SKM-1 treated with dmso at 0.1 percent for 144 hours (cell line): ENCODE measurements at regions not wholly inside any gene's neighbourhood (a gene's known extent, or its start where the extent isn't known, plus 50 kb on each side); places are given as distances from the start of the nearest gene placed in this dataset.
"Not testable (repeated sequence)": the region's sequence is repeated elsewhere in the genome, so short reads cannot be mapped to it uniquely, and the experiment has no call there.

Experiments used
- DNase-seq: peaks from one replicate; lab custom pipeline; 2025; ENCODE audit not compliant: unreplicated experiment; lab: John Stamatoyannopoulos, UW

DNA sequence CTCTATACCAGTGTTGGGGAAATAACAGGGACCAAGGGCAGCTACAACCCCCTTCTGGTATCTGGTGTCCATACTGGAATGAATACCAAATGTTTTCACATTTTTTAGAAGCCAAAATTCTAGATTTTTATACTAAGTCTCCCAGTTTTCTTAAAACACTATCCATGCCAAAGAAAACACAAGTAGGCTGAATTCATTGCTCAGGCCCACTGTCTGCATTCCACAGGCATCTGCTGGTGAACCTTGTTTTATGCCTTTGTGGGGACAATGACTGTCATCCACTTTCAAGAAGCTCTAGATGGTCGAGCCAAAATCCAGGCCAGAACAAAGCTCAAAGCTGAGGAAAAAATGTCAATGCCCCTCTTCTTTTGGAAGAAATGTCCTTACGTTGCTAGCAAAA, 213.4 kb upstream of the RASGEF1B start:
- DNase-seq, result no peak

DNA sequence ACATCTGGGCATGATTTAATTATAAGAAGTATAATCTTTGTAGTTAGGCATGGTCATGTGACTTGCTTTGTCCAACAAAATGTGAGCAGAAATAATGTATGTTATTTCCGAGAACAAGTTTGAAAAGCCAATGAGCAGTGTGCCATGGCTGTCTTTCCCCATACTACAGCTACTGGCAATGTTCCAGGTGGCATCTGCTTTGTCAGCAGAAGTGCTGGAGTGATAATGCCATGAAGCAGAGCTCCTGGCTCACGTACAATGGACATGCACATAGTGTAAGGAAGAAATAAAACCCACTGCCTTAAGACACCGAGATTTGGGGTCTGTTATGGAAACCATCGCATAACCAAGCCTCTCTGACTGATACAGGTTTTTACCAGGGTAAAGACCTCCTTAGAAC, 212.6 kb upstream of the RASGEF1B start:
- DNase-seq, result no peak

DNA sequence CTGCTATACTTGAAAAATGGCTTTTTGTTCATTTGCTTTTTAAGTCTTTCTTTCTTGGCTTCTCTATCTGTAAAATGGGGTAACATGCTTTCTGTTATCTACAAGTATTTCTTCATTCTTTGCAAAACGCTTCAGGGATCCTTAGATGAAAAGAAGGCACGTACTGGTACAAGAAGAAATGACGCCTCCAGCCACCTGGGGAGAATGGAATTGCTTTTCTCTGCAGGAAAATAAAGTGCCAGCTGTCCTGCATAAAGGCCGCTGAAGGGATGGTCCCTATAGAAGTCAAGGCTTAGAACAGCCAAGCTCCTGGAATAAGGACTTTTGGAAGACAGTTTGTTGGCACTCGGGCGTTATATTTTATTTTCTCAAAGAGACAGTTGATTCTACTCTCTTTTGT, 210.8 kb upstream of the RASGEF1B start:
- DNase-seq, result no peak

DNA sequence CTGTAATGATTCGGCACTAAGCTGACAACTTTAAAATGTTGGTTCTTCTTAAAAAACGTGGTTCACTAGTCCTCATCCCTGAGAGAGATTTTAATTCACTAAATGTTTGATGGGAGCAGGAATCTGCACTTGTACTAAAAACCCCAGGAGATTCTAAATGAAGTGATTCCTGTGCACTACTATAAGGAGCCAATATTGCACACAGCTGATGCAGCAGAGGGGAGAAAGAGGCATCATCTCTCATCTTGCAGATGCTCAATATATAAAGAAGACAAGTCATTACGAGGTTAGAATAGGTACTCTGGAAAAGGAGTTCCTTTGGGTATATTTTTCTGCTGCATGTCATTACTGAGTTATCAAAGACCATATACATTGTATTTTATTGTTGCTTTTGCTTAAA, 207.6 kb upstream of the RASGEF1B start:
- no peak for DNase-seq

DNA sequence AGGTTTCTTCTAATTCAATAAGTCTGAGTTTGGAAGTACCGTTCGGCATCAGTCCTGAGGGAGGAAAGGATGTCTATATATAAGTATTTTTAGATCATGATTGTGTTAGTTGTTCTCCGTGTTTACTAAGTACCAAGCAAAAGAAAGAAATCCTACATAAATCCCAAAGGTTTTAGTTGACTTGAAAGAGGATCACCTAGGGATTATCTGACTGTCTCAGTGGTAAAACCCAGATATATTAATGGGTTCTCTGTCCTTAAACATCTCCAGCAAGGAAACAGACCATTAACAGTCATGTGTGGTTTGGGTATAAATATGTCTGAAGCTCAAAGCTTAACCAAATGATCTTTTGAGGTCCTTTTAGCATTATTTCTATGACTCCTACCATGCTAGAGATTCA, 207.1 kb upstream of the RASGEF1B start:
- DNase-seq, result no peak

DNA sequence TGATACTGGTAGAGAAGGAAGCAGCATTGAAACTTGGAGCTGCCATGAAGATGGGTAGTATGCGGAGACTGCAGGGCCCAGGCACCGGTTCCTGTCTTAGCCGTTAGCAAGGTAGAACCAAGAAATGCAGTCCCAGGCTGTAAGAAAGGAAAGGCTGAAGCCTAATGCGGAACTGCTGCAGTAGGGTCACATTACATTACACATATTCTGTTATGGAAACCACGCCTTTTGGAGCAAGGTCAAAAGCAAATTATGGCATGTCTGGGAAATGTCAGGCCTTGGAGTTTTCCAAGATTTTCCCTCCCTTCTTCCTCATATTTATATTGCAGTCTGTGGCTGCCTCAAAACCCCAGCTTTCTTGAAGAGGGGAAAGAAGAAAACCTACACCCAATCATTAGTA, 204.8 kb upstream of the RASGEF1B start:
- no peak for DNase-seq

DNA sequence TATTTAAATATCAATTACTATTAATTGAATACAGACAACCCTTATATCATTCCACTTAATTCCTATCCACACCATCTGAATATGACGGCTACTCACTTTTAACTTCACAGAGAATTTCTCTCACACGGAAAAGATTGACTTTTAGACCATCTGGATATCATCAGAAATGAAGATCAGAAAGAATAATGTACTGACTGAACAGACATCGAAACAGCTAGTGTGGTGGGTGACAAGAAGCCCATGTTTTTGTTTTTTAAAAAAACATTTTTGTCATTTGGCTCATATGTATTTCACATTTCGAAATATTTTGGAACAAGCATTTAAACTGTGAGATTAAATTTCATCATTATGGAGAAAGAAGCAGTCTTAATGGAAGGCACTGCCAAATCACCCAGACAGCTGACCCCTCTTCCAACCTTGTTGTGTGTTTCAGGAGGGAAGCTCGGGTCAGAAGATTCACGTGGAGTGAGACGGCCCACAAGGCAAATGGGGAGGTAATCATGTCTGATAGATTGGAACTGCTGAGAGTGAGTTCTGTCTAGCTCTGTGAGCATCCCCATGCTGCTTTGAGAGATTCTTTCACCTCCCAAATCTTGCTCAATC, 204.2 kb upstream of the RASGEF1B start:
- DNase-seq, result no peak

DNA sequence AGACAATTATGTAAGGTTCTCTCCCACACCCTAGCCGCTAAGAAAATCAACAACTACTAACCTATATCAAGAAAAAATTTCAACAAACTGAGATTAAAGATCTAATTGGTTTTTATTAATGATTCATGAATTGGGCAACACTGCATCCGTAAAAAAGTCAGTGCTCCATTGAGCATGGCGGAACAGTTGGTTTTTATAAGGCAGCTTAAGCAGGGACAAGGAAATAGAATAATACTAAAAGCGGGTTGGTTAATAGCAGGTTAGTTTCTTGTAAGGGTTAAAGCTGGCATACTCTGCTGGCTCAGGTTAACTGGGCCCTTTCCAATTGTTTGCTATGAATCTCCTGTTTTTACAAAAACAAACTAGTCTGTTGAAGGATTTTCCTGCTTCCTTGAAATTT, 202.3 kb upstream of the RASGEF1B start:
- DNase-seq, result no peak

DNA sequence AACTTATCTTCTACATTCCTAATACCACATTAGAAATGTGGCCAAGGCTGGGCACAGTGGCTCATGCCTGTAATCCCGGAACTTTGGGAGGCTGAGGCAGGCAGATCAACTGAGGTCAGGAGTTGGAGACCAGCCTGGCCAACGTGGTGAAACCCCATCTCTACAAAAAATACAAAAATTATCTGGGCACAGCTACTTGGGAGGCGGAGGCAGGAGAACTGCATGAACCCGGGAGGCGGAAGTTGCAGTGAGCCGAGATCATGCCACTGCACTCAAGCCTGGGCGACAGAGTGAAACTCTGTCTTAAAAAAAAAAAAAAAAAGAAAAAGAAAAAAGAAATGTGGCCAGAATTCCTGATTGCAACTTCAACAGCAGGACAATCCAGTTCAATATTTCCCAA, 196.6 kb upstream of the RASGEF1B start:
- DNase-seq, result not testable (repeated sequence)

DNA sequence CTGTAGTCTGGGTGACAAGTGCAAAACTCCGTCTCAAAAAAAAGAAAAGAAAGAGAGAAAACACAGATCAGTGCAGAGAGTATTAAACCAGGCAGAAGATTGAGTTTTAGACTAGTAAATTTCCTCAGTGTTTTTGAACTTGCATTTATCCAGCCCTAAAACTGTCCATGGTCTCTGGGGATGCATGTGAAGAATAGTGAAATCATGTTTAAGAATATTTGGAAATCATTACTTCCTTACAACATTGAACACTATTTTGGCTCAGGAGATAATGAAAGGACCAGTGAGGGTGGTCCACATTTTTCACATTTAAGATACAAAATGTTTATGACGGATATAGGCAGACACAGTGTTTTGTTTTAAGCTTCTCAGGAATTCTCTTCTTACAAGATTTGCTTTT, 195.8 kb upstream of the RASGEF1B start:
- no peak for DNase-seq

DNA sequence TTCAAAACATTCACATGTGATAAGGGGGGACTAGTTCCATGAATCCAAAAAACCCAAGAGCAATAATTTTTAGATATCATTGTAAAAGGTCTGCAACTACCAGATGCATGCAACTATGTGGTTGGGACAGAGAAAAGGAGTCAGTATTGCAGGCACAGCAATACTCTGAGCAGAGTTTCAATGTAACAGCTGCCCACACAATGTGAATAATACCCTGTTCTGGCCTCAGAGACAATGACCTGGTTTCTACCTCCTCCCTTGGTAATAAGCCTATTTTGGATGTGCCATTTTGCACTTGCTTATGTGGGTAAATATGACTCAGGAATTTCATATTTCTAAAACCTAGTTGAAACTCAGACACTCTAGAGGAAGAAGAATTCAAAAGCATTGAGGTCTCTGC, 194.8 kb upstream of the RASGEF1B start:
- DNase-seq, result no peak

DNA sequence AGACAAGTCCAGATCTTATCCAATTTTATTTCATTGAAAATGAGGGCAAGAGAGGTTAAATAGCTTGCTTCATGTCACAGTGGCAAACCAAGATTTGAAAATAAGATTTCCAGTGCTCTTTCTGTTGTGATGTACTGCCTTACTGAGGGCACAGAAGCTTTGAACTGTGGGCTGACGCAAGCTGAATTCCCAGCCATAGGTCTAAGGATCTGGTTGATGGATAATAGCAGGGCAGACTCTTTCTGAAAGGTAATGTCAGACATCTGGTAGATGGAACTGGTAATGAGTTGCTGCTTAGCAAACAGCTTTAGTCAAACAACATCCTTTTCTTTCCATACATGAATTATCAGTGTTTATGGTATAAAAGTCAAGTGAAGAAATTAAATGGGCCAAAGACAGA, 193.9 kb upstream of the RASGEF1B start:
- no peak for DNase-seq

DNA sequence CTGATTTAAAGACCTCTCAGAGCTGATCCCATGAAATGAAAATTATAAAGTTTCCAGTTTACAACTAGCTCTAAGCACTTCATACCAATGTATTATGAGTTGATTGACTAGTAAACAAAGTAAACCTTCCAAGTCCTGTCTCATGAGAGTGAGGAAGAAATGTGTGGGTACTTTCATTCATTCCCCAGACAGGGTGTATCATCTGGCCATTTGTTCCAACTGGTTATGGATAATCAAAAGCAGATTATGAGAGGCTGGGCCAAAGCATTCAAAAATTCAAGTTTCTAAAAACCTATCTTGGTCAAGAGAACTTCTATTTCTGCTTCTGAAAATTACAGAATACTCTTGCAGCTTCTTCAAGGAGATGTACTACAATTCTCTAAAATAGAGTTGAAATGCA, 193.3 kb upstream of the RASGEF1B start:
- DNase-seq, result no peak

DNA sequence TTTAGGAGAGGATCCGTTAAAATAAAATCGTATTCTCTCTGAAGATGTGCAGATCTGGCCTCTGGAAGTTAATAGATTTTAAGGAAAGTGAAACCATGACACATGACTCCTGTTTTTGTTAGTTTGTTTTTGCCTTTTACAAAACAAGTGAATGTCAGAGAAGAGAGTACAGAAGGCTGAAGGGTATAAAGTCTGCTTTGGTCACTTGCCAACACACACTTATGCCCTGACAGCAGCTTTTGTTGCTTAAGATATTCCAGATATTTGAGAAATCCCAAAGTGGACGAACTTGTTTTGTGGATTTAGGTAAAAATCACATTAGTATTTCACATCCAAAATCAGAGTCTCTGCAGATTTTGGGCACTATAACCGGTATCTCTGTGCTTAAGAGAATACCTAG, 192.4 kb upstream of the RASGEF1B start:
- no peak for DNase-seq

DNA sequence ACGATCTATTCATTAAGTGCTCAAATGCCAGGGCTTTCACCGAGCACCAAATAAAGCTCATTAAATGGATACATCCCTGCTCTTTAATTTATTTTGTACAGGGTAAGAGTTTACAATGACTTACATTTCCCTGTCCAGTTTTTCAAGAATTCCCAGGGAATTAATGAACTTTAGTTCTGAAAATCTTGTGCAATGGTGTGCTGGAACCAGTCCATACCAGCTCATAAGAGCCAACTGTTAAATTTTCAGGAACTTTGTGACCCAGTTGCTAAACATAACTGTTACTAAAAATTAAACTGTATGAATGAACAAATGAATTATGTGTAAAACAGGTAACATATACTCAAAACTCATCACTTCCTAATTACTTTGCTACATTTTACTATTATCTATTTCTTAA, 191.7 kb upstream of the RASGEF1B start:
- DNase-seq, result no peak

DNA sequence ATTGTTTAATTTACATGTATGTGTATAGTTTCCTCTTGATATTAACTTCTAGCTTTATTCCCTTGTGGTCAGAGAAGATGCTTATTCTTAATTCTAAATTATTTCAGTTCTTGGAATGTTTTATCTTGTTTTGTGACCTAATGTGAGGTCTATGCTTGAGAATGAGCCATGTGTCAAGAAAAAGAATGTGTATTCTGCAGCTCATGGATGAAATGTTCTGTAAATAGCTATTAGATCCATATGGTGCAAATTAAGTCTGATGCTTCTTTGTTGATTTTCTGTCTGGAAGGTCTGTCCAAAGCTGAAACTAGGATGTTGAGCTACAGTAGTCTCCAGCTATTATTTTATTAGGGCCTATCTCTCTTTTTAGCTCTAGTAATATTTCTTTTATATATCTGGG, 187.3 kb upstream of the RASGEF1B start:
- no peak for DNase-seq

DNA sequence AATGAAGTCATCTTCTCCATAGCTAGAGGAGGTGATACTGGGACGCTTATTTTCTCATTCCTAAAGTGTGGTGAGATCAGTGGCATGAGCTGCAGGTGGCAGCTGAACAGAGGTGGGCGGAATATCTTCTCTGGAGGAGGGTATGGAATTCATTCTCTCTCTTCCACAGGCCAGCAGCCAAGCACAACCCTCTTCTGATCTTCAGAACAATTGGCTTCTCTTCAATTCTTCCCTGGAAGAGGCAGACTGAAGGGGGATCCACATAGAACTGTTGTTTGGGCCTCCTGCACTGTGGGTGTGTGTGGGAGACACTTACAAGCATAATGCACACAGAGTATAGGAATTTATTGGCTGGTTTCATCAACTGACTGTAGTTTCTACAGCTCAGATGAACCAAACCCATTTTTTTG, 180.4 kb upstream of the RASGEF1B start:
- no peak for DNase-seq

DNA sequence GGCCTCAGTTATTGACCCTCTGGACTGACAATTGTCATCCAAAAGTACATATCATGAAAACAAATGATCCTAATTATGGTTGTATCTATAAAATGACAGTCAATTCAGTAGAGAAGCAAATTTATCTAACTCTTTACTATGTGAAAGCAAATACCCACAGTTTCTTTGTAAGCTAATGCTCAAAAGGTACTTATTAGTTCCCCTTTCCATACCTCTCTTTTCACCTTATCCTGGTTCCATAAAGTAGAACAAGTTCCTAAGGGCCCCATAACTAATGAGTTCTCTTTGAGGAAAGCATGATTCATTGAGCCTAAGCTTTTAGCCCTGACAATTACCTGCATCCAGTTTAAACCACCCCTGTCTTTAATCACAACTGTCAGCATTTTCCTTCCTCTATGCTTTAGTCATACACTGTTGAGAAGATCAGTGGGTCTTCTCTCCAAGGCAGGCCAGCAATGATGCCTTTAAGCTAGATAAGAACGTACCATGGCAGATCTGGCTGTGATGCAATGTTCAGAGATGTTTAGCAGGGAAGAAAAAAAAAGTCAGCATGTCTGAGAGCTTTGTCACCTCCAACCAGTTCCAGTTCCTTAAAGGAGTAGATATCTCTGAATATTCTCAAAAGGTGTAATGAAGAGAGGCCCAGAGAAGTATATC, 179.7 kb upstream of the RASGEF1B start:
- no peak for DNase-seq

DNA sequence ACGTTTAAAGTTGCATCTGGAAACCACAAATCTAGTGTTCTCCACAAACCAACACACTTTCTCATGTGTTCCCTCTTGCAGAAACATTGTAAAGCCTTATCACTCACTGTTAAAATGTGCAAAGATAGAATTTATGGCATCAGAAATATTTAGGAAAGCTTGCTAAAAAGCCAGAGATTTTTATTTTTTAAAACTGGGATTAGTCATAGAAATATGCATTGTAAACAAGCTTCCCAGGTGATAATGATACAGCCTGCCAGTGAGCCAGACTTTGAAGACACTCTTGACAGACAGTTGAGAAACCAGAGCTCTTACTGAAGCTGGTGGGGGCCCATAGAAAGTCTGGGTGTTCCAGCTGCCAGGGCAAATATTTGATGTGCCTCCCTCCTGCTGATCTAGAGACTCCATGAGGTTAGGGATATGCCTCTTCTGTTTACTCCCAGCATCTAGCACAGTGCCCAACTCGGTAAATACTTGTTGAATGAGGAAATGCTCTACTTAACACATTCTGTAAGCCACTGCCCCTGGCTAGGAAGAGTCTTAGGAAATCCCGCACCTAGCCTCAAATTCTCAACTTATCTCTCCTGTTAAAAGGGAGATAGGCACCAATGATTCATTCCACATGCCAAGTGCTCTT, 179.0 kb upstream of the RASGEF1B start:
- DNase-seq, result no peak

DNA sequence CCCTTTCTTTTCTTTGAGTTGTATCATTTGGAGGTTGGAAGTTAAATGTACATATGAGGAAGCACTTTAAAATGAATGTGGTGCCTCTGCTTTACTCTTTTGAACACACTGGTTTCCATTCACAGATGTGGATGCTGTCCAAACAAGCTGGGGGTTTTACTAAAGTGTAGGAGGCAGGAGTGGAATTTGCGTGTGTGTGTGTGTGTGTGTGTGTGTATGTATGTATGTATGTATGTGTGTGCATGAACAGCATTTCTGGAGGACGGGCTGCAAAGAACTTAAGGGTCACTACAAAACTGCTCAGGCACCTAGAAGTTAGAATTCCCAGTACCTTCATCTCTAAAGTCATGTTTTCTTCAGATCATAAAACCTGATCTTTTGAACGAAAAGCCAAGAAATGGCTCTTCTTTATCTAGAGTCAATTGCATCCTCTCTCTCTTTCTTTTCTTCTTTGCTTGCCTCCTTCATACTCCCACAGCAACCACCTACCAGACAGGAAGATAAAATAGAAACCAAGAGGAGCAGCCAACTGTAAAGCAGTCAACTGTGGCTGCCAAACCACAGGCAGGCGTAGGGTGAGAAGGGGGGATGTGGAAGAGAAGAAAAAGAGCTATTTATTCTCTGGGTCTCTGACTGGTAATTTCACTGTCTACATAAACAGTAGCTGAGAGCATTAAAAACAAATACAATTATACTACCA, 177.0 kb upstream of the RASGEF1B start:
- DNase-seq, result no peak

DNA sequence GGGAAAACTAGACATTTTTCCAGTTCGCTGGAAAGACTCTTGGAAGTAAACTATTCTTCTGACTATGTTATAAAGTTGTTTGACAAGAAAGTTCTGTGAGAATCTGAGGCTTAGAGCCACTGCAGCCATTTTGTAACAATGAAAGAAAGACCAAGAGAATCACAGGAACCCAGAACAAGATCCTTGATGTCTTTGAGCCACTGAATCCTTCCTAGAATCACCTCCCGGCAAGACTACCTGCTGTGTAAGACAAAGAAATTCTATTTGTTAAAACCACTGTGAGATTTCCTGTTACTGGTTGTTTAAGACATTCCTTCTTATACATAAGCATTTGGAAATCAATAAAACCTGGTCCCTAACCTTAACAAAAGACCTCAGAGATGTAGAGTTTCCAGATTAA, 175.7 kb upstream of the RASGEF1B start:
- no peak for DNase-seq

DNA sequence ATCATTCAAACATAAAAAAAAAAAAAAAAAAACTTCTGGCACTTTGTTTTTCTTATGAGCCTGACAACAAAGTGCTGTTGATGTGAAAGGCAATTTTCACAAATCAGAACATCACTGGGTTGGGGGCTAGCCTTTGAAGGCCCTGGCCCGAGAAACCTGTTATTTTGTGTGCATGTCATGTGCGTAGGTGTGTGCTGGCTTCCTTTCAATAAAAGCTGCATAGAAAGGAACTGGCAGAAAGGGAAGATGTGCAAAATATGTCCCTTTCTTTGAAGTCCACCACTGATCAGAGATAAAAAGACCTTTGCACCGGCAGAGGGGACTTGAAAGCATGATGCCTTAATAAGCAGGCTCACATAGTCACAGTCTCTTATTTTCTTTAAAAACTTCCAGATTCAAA, 170.8 kb upstream of the RASGEF1B start:
- DNase-seq, result no peak
